Heart left ventricle (tissue), 13 donors: ENCODE measurements at regions not wholly inside any gene's neighbourhood (a gene's known extent, or its start where the extent isn't known, plus 50 kb on each side); places are given as distances from the start of the nearest gene placed in this dataset.

ENCODE experiments used
- CTCF ChIP-seq, 12 donors: fragments of 200-600 bp; sonication (generic) in 4 of 12; IDR thresholded peaks; one replicate each; pipeline versions ENCODE4 v1.5.0 to v1.8.0; 2018 to 2022; ENCODE audit warnings: antibody characterized with exemption in 12 of 12, mild to moderate bottlenecking in 5 of 12
- POLR2A ChIP-seq, 2 donors: fragments of 450-650 bp; IDR thresholded peaks; one replicate each; pipeline ENCODE4 v1.6.1; 2017; ENCODE audit warnings: antibody characterized with exemption in 2 of 2, mild to moderate bottlenecking in 2 of 2, moderate library complexity in 2 of 2
- donor health status: ischemic (EF 13 %, LVEDD 7.1; RV severe dilation, severe dysfunction).
- donor health status: DM: no; HTN: yes; CAD: no.
- donor health status: DM: no; HTN: no; CAD: no.
- donor health status: ischemic (EF 25% LVEDD 6.9; RV normal size, moderate dysfunction).
- donor health status: ischemic (EF 25% LVEDD 5.7; RV mildly dilated, moderate dysfunction).
- donor health status: ischemic (EF 35%, LVEDD 5.7; RV mildly dilated, moderate dysfunction).
- donor health status: nonischemic (EF 11% LVEDD 7.7; RV severe dilation, severe dysfunction).
- donor health status: DM: yes; HTN: yes; CAD: no.
- donor health status: PGD.
- donor health status: ischemic (EF 29% LVEDD 5.4; RV normal size, mild dysfunction).
- donor health status: nonischemic (EF 23%, LVEDD 6.1; RV moderate dilation, normal function).

- TF ChIP-seq POLR2A (IDR thresholded peaks at IDR 0.05) = no peak
- no peak for TF ChIP-seq CTCF (IDR thresholded peaks at IDR 0.05)
Observed at GRCh38 chr12:87025976-87026375, 769.8 kb upstream of the MGAT4C start.
